PC-3 (cell line): ENCODE measurements at regions not wholly inside any gene's neighbourhood (a gene's known extent, or its start where the extent isn't known, plus 50 kb on each side); places are given as distances from the start of the nearest gene placed in this dataset.

ENCODE experiments used
- ATAC-seq: fragments of 200-7000 bp; cut with Tn5 transposase; 2 replicates; pipeline ENCODE4 v1.9.1; 2020; ENCODE audit warnings: mild to moderate bottlenecking, moderate library complexity
- BruUV-seq: library from RNA; stranded (reverse); fragments of 400-500 nt; replicated peaks from 2 replicates; lab custom pipeline; 2021; lab: Mats Ljungman, UMichigan
- CTCF ChIA-PET: fragments of 300-600 bp; sonication (Branson Sonifier 250); formaldehyde crosslinking; loops from one replicate; lab custom pipeline; 2022; ENCODE audit warnings: antibody characterized with exemption; lab: Charles Lee
- POLR2A ChIA-PET: fragments of 300-600 bp; sonication (Branson Sonifier 250); formaldehyde crosslinking; loops from one replicate; lab custom pipeline; 2022; ENCODE audit warnings: antibody characterized with exemption; ENCODE audit not compliant: unreplicated experiment; lab: Charles Lee
- DNase-seq: peaks from one replicate; pipeline ENCODE4 v3.0.0-alpha.2; 2015
- H2AFZ ChIP-seq: fragments of 300-600 bp; sonication (generic); 2 replicates; pipeline ENCODE4 v1.6.0; 2016; ENCODE audit warnings: antibody characterized with exemption, low read length
- H3F3A ChIP-seq: fragments of 300-600 bp; sonication (generic); one replicate; pipeline ENCODE4 v1.6.0; 2017; ENCODE audit warnings: antibody characterized with exemption, low read length, control low read depth, mild to moderate bottlenecking; ENCODE audit not compliant: unreplicated experiment
- H3K27ac ChIP-seq: fragments of 300-600 bp; sonication (generic); 2 replicates; pipeline ENCODE4 v1.5.1; 2016; ENCODE audit warnings: mild to moderate bottlenecking, low read length
- H3K27me3 ChIP-seq: fragments of 300-600 bp; sonication (generic); 2 replicates; pipeline ENCODE4 v1.6.1; 2016; ENCODE audit warnings: low read length, mixed read lengths
- H3K36me3 ChIP-seq: fragments of 300-600 bp; sonication (generic); 2 replicates; pipeline ENCODE4 v1.6.1; 2016; ENCODE audit warnings: low read depth, mixed run types, low read length, mixed read lengths
- H3K4me1 ChIP-seq: fragments of 300-600 bp; sonication (generic); 2 replicates; pipeline ENCODE4 v1.5.1; 2016; ENCODE audit warnings: low read length; ENCODE audit not compliant: insufficient read depth
- H3K4me2 ChIP-seq: fragments of 300-600 bp; sonication (generic); 2 replicates; pipeline ENCODE4 v1.6.0; 2016; ENCODE audit warnings: low read length
- H3K4me3 ChIP-seq: fragments of 300-600 bp; sonication (generic); 2 replicates; pipeline ENCODE4 v1.5.1; 2016; ENCODE audit warnings: mild to moderate bottlenecking, low read length, mixed read lengths
- H3K79me2 ChIP-seq: fragments of 300-600 bp; sonication (generic); 2 replicates; pipeline ENCODE4 v1.6.1; 2017; ENCODE audit warnings: low read length, mixed read lengths
- H3K9ac ChIP-seq: fragments of 300-600 bp; sonication (generic); 2 replicates; pipeline ENCODE4 v1.6.0; 2016; ENCODE audit warnings: mild to moderate bottlenecking, low read length
- H3K9me2 ChIP-seq: fragments of 300-600 bp; sonication (generic); replicated peaks from 2 replicates; pipeline ENCODE4 v1.6.1; 2016; ENCODE audit warnings: mixed run types, low read length, mixed read lengths
- H3K9me3 ChIP-seq: fragments of 300-600 bp; sonication (generic); 2 replicates; pipeline ENCODE4 v1.6.1; 2016; ENCODE audit warnings: low read length, mixed read lengths
- H4K20me1 ChIP-seq: fragments of 300-600 bp; sonication (generic); 2 replicates; pipeline ENCODE4 v1.6.1; 2016; ENCODE audit warnings: low read length, mixed read lengths
- EZH2 ChIP-seq: fragments of 300-600 bp; sonication (generic); IDR thresholded peaks from one replicate; pipeline ENCODE4 v1.6.1; 2017; ENCODE audit warnings: antibody characterized with exemption, mild to moderate bottlenecking, low read length; ENCODE audit not compliant: unreplicated experiment
- EZH2phosphoT487 ChIP-seq: fragments of 300-600 bp; sonication (generic); IDR thresholded peaks from 2 replicates; pipeline ENCODE4 v1.6.1; 2018; ENCODE audit warnings: mild to moderate bottlenecking, antibody characterized with exemption, low read length, borderline replicate concordance
- intact Hi-C: fragments of 100-400 bp; cut with micrococcal nuclease; formaldehyde crosslinking; loops from 2 replicates; pipeline ENCODE4 v1.9.0; 2023
- TF ChIP-seq, protein P1 (sequence below): fragments of 300-600 bp; sonication (generic); conservative IDR thresholded peaks from 2 replicates; pipeline ENCODE4 v1.5.1; 2017; ENCODE audit warnings: antibody characterized with exemption, low read depth, mild to moderate bottlenecking, low read length

GRCh38 chr1:69244211-69244610 lies 323.5 kb upstream of the LRRC7 start:
- H3F3A ChIP-seq, result no peaks in the 10 kb centered on the region
- CTCF ChIA-PET, result no interaction called here
- no peaks in the 10 kb centered on the region for H4K20me1 ChIP-seq
- H3K9ac ChIP-seq, result no peak overlapping the region
- ATAC-seq (no peak), DNase-seq (no peak)
- no peaks in the 10 kb centered on the region for H3K36me3 ChIP-seq
- H3K27me3 ChIP-seq, result peaks cover 4% of the 10 kb centered on the region; the same call in 1 of the 2 replicates
- TF ChIP-seq EZH2phosphoT487, result no peak
- TF ChIP-seq, protein P1, sequence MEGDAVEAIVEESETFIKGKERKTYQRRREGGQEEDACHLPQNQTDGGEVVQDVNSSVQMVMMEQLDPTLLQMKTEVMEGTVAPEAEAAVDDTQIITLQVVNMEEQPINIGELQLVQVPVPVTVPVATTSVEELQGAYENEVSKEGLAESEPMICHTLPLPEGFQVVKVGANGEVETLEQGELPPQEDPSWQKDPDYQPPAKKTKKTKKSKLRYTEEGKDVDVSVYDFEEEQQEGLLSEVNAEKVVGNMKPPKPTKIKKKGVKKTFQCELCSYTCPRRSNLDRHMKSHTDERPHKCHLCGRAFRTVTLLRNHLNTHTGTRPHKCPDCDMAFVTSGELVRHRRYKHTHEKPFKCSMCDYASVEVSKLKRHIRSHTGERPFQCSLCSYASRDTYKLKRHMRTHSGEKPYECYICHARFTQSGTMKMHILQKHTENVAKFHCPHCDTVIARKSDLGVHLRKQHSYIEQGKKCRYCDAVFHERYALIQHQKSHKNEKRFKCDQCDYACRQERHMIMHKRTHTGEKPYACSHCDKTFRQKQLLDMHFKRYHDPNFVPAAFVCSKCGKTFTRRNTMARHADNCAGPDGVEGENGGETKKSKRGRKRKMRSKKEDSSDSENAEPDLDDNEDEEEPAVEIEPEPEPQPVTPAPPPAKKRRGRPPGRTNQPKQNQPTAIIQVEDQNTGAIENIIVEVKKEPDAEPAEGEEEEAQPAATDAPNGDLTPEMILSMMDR, result no peak
- H3K4me3 ChIP-seq, result no peak overlapping the region
- no peaks in the 10 kb centered on the region for H3K9me2 ChIP-seq
- no peak overlapping the region for H2AFZ ChIP-seq
- no peaks in the 10 kb centered on the region for H3K9me3 ChIP-seq
- no peak overlapping the region for H3K4me2 ChIP-seq
- no TSS peak for BruUV-seq
- POLR2A ChIA-PET, result no interaction called here
- H3K4me1 ChIP-seq, result no peaks in the 10 kb centered on the region
- intact Hi-C loops, result no loop called here
- H3K79me2 ChIP-seq, result no peaks in the 10 kb centered on the region
- H3K27ac ChIP-seq, result no peak overlapping the region

GRCh38 chr1:69246109-69246508 lies 321.6 kb upstream of the LRRC7 start:
- H2AFZ ChIP-seq, result no peak overlapping the region
- H3K9ac ChIP-seq, result no peak overlapping the region
- H3F3A ChIP-seq, result no peaks in the 10 kb centered on the region
- H3K36me3 ChIP-seq, result no peaks in the 10 kb centered on the region
- BruUV-seq, result no TSS peak
- H3K27me3 ChIP-seq, result peaks cover 12% of the 10 kb centered on the region; the same call in 1 of the 2 replicates
- no peaks in the 10 kb centered on the region for H3K9me3 ChIP-seq
- no peaks in the 10 kb centered on the region; the same call in 1 of the 2 replicates for H3K9me2 ChIP-seq
- no peaks in the 10 kb centered on the region for H4K20me1 ChIP-seq
- no peaks in the 10 kb centered on the region for H3K4me1 ChIP-seq
- ATAC-seq (no peak), DNase-seq (no peak)
- intact Hi-C loops, result no loop called here
- no peak for TF ChIP-seq EZH2phosphoT487
- no peak for TF ChIP-seq EZH2
- TF ChIP-seq, protein P1, result no peak
- ChIA-PET POLR2A (no interaction called here), CTCF (no interaction called here)
- no peak overlapping the region for H3K4me2 ChIP-seq
- no peak overlapping the region for H3K4me3 ChIP-seq
- no peaks in the 10 kb centered on the region for H3K79me2 ChIP-seq
- no peak overlapping the region for H3K27ac ChIP-seq

- H2AFZ ChIP-seq, result no peak overlapping the region
- H3K9me2 ChIP-seq, result no peaks in the 10 kb centered on the region; the same call in 1 of the 2 replicates
- H3K27ac ChIP-seq, result no peak overlapping the region
- H3K4me3 ChIP-seq, result no peak overlapping the region
- TF ChIP-seq EZH2phosphoT487, result no peak
- no peak for TF ChIP-seq EZH2
- TF ChIP-seq, protein P1, result no peak
- H3K36me3 ChIP-seq, result no peaks in the 10 kb centered on the region
- no TSS peak for BruUV-seq
- H3F3A ChIP-seq, result no peaks in the 10 kb centered on the region
- H4K20me1 ChIP-seq, result no peaks in the 10 kb centered on the region
- no peaks in the 10 kb centered on the region for H3K4me1 ChIP-seq
- ChIA-PET POLR2A (no interaction called here), CTCF (no interaction called here)
- H3K27me3 ChIP-seq, result peaks cover 12% of the 10 kb centered on the region; the same call in 1 of the 2 replicates
- intact Hi-C loops, result no loop called here
- no peak for DNase-seq
- no peaks in the 10 kb centered on the region for H3K79me2 ChIP-seq
- ATAC-seq, result no peak
- H3K9ac ChIP-seq, result no peak overlapping the region
- no peaks in the 10 kb centered on the region for H3K9me3 ChIP-seq
- no peak overlapping the region for H3K4me2 ChIP-seq
Measured at GRCh38 chr1:69246710-69247109, 321.0 kb upstream of the LRRC7 start.
